HG03354 (cell line): ENCODE measurements at regions not wholly inside any gene's neighbourhood (a gene's known extent, or its start where the extent isn't known, plus 50 kb on each side); places are given as distances from the start of the nearest gene placed in this dataset.
"Not testable (repeated sequence)": the region's sequence is repeated elsewhere in the genome, so short reads cannot be mapped to it uniquely, and the experiment has no call there.

ENCODE experiments used
- ATAC-seq: cut with Tn5 transposase; IDR thresholded peaks from one replicate; pipeline ENCODE4 v1.9.1; 2021; ENCODE audit warnings: mild to moderate bottlenecking; ENCODE audit not compliant: unreplicated experiment, poor library complexity, severe bottlenecking

- ATAC-seq, result no peak
Measured at GRCh38 chr7:127530148-127530547, 55.2 kb downstream of the GCC1 start.

DNA sequence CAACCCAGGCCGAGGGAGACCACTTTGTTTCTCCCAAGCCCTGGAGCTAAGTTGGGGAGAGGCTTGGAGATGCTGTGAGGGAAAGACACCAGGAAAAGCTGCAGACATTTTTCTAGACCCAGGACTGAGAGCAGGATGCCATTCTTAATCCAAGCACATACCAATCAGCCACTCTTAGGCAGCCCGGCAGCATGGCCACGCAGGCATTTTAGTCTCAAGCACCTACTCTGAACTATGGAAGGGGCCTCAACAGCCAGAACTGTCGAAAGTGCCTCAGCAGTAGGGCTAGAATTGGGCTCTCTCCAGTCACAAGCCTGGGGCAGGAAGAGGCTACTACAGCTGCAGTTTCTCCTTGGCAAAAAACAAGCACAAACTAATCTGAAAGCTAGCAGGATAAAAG lies 57.8 kb downstream of the GCC1 start:
- no peak for ATAC-seq

GRCh38 chr7:127525866-127526480 lies 59.4 kb downstream of the GCC1 start:
- no peak for ATAC-seq

DNA sequence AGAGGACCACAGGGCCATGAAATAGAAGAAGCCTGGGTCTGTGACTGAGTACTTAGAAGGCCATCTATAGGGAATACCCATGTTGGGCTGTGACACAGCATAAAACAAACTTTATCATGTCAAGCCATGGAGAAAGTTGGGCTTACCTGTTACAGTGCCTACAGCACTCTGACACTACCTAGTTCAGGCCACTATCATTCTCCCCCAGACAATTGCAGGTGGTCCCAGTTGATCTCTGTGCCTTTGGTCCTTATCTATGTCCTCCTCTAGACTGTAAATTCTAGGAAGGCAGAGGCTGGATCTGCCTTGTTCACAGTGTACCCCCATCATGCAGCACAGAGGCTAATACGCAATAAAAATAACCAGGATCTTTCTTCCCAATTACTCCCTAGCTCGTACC lies 69.1 kb downstream of the GCC1 start:
- no peak for ATAC-seq

DNA sequence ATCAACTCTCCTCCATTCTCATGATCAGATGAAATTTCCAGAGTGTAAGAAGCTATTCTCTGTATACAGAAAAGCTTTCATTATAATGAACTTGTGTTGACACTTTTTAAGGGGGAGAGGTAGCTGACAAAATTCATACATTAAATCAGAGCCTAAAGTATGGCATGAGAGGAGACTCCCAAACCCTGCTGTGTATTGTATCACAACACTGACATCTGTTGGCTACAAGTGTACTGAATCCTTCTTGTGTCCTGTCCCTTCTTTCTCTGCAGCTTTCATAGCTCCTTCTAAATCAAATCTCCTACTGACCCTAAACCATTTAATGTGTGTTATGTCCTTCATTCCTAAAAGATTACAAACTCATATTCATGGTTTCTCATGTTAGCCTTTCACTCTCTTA lies 70.9 kb downstream of the GCC1 start:
- no peak for ATAC-seq

GRCh38 chr7:127513311-127513710 lies 72.1 kb downstream of the GCC1 start:
- ATAC-seq, result no peak

GRCh38 chr7:127512663-127513062 lies 72.7 kb downstream of the GCC1 start:
- no peak for ATAC-seq

- peak; percentile 44 for ATAC-seq
Measured at GRCh38 chr7:127504715-127505114, 80.7 kb downstream of the GCC1 start.

GRCh38 chr7:127501817-127502216 lies 83.6 kb downstream of the GCC1 start:
- no peak for ATAC-seq

GRCh38 chr7:127487381-127487780 lies 94.9 kb upstream of the ZNF800 start:
- no peak for ATAC-seq

DNA sequence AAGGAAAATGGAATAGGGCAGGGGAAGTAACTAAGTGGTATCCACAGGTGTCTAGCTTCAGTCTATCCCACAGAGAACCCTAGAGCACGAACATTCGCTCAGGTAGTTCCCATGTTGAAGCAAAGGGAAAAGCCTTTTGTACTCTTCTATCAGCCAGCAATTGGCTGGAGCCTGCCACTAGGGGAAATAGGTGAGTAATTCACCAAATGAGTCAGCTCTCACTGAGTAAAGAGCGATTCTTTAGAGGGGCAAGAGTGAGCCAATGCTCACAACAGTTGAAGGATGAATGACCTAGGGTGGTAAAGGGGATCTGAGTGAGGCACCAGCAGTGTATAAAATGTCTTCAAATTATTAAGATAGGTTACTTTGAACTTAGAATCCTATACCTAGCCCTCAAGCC lies 94.1 kb upstream of the ZNF800 start:
- ATAC-seq, result peak; percentile 47

DNA sequence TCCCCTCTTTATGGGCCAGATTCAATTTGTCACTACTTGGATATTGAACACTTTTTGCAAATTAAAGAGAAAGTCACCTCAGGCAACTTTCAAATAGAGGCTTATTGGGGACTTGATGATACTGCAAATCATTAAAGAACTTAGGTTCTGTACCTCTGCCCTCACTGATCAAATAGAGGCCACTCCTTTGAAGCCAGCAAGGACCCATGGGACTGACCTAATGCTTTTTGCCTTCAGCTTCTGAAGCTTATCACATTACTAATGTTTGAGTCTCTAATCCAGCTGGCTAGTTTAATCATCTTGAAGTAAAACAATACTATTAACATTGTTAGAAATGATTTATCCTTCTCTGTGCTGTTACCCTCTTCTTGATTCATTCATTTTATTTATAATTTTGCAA lies 93.0 kb upstream of the ZNF800 start:
- ATAC-seq, result no peak

DNA sequence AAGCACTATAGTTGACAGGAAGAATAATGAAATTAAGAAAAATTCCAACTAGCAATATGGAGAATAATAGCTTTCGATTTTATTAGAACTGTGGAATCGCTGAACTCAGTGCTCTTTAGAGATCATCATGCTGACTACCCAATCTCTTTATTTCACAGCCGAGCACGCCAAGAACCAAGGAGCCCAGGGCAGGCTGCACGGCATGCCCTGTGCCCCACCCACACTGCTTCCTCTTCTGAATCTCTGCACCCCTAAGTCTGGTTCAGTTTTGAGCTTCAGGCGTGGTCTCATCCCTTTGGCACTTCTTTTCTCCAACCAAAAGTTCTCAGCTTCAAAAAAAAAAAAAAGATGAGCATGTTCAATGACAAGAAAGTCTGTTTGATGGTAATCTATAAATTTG lies 92.4 kb upstream of the ZNF800 start:
- no peak for ATAC-seq

GRCh38 chr7:127478461-127478860 lies 86.0 kb upstream of the ZNF800 start:
- ATAC-seq, result no peak

DNA sequence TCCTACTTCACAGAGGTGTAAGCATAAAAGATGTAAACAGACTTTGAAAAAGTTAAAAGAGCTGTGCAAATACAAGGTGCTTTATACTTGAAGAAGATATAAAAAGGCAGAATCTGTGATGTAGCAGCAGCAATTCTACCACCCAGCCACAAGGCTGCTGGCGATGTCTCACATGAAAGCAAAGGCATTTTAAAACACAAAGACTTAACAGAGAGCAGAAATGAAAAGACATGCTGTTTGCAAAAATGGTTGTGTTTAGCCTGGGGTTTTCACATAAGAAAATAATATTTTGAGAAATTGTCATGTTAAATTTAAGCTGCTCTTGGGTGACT lies 85.5 kb upstream of the ZNF800 start:
- no peak for ATAC-seq

GRCh38 chr7:127477295-127478023 lies 85.0 kb upstream of the ZNF800 start:
- no peak for ATAC-seq

DNA sequence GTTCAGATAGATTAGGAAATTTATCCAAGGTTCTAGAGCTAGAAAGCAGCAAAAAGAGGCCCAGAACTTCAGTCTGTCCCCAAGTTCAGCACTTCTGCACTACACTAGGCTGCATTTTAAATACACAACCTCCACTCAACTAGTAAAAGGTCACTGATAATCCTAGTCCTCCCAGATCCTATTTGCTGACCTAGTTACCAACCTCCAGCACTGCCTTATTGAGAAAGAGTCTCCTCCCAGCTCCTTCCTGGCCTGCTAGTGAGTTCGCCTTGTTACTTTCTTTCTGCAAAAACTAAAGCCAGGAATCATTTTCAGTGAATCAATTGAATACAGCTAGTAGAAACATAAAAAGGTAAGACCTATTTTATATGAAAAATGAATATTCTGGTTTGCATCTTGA lies 84.1 kb upstream of the ZNF800 start:
- no peak for ATAC-seq

DNA sequence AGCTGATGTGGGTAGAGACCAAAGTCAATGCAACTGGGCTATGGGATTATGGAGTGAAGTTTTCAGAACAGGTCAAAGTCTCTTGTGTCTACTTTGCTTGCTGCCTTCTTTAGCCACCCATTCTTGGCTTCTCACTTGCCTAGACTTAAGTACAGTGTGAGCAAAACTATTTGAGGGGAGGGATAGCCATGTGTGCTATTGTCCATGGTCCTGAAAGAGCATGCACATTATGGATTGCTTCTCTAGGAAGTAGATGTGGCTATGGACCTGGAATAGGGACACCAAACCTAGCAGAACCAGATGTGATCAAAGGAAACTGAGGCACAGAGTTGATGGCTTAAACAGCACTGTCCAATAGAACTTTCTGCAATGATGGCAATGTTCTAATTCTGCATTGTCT lies 81.9 kb upstream of the ZNF800 start:
- no peak for ATAC-seq

DNA sequence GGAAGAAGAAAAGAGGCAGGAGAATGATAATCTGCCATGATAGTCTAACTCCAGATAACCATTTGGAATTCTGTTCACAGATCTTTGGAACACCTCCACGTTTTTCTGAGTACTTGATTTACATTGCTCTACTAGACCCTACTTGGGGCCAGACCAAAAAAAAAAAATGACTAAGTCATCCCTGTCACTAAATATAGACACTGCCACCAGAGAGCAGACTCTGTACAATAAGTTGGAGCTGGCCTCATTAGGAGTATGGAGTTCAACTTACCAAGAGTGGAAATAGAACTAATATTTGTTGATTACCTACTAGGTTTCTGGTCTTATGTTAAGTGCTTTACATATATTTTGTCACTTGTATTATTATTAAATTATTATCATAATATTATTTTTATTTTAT lies 80.9 kb upstream of the ZNF800 start:
- no peak for ATAC-seq

DNA sequence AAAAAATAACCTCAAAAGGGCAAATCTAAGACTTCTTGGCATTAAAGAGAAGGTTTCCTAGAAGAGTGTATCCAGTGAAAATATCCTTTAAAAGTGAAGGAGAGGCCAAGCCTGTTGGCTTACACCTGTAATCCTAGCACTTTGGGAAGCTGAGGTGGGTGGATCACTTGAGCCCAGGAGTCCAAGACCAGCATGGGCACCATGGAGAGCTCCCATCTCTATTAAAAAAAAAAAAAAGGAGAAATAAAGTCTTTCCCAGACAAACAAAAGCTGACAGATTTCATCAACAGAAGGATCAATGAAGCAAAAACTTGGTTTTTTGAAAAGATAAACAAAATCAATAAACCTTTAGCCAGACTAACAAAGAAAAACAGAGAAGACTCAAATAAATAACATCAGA lies 67.6 kb upstream of the ZNF800 start:
- no peak for ATAC-seq

- not testable (repeated sequence) for ATAC-seq
Measured at GRCh38 chr7:127451258-127451657, 58.8 kb upstream of the ZNF800 start.

- no peak for ATAC-seq
Measured at GRCh38 chr7:127448566-127448965, 56.1 kb upstream of the ZNF800 start.
